ENCODE measurements at regions not wholly inside any gene's neighbourhood (a gene's known extent, or its start where the extent isn't known, plus 50 kb on each side); places are given as distances from the start of the nearest gene placed in this dataset.

DNA sequence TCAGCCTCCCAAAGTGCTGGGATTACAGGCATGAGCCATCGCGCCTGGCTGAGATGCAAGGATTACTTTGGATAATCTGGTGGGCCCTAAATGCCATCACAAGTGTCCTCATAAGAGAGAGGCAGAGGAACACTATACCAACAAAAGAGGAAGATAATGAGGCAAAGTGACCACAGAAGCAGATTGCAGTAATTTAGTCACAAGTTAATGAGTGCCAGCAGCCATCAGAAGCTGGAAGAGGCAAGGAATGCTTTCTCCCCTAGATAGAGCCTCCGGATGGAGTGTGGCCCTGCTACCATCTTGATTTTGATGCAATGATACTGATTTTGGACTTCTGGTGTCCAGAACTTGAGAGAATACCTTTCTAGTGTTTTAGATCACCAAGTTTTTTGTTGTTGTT, 122.3 kb downstream of the SPATA31D1 start:
- TF ChIP-seq, protein P1, sequence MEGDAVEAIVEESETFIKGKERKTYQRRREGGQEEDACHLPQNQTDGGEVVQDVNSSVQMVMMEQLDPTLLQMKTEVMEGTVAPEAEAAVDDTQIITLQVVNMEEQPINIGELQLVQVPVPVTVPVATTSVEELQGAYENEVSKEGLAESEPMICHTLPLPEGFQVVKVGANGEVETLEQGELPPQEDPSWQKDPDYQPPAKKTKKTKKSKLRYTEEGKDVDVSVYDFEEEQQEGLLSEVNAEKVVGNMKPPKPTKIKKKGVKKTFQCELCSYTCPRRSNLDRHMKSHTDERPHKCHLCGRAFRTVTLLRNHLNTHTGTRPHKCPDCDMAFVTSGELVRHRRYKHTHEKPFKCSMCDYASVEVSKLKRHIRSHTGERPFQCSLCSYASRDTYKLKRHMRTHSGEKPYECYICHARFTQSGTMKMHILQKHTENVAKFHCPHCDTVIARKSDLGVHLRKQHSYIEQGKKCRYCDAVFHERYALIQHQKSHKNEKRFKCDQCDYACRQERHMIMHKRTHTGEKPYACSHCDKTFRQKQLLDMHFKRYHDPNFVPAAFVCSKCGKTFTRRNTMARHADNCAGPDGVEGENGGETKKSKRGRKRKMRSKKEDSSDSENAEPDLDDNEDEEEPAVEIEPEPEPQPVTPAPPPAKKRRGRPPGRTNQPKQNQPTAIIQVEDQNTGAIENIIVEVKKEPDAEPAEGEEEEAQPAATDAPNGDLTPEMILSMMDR (conservative IDR thresholded peaks at IDR 0.05; ENCODE audit: low read depth, low read length), result no peak
- TF ChIP-seq EZH2 (IDR thresholded peaks at IDR 0.05; ENCODE audit: low read length, unreplicated experiment) (no peak), EZH2phosphoT487 (IDR thresholded peaks at IDR 0.05; ENCODE audit: borderline replicate concordance, low read length) (no peak)

All from PC-3 (cell line).